Endothelial cell of umbilical vein (primary cell): ENCODE measurements at regions not wholly inside any gene's neighbourhood (a gene's known extent, or its start where the extent isn't known, plus 50 kb on each side); places are given as distances from the start of the nearest gene placed in this dataset.

Experiments
- BruUV-seq: library from RNA; stranded (reverse); fragments of 400-500 nt; replicated peaks from 2 replicates; lab custom pipeline; 2021; lab: Mats Ljungman, UMichigan
- CTCF ChIA-PET: fragments of 300-600, 350-600 bp; sonication (Branson Sonifier 250); formaldehyde crosslinking; loops from one replicate; lab custom pipeline; 2021; ENCODE audit warnings: antibody characterized with exemption, inconsistent platforms; lab: Charles Lee
- POLR2A ChIA-PET: fragments of 300-600, 350-600 bp; sonication (Branson Sonifier 250); formaldehyde crosslinking; loops from one replicate; lab custom pipeline; 2021; ENCODE audit warnings: antibody characterized with exemption, inconsistent platforms; lab: Charles Lee
- DNase-seq: peaks from one replicate; pipeline ENCODE4 v3.0.0-alpha.2; 2011; ENCODE audit warnings: low read depth, low spot score
- FAIRE-seq: peaks from 2 replicates; lab custom pipeline; 2011; peaks lifted over from hg19 to GRCh38; lab: Jason Lieb, UNC
- H2AFZ ChIP-seq: 2 replicates; pipeline ENCODE4 v1.6.0; 2012; ENCODE audit warnings: low read depth, low read length, control low read depth, inconsistent platforms
- H3K27ac ChIP-seq: 2 replicates; pipeline ENCODE4 v1.5.1; 2011; ENCODE audit warnings: low read depth, mild to moderate bottlenecking, control low read depth, low read length, moderate library complexity; ENCODE audit not compliant: insufficient read depth
- H3K27me3 ChIP-seq, 2 experiments: 2 replicates each; pipeline versions ENCODE4 v1.6.0 to v1.6.1; 2011; ENCODE audit warnings: low read length in 2 of 2, mixed read lengths in 1 of 2; ENCODE audit not compliant: control insufficient read depth in 2 of 2, insufficient read depth in 2 of 2
- H3K36me3 ChIP-seq, 2 experiments: 2 replicates in 1 of 2; 3 replicates in 1 of 2; pipeline ENCODE4 v1.5.1; 2011; ENCODE audit warnings: low read length in 2 of 2, mild to moderate bottlenecking in 1 of 2, moderate library complexity in 1 of 2; ENCODE audit not compliant: control insufficient read depth in 2 of 2, insufficient read depth in 2 of 2; ENCODE audit errors: extremely low read depth in 1 of 2
- H3K4me1 ChIP-seq: 3 replicates; pipeline ENCODE4 v1.5.1; 2011; ENCODE audit warnings: mild to moderate bottlenecking, low read length; ENCODE audit not compliant: control insufficient read depth, insufficient read depth; ENCODE audit errors: extremely low read depth
- H3K4me2 ChIP-seq: 2 replicates; pipeline ENCODE4 v1.6.1; 2011; ENCODE audit warnings: low read length, control low read depth, mixed read lengths; ENCODE audit not compliant: insufficient read depth
- H3K4me3 ChIP-seq, 3 experiments: fragments of 200-600 bp in 1 of 3; sonication (generic), shearing (Covaris generic) in 1 of 3; replicated peaks in 1 of 3; 2 replicates each; pipeline ENCODE4 v1.5.1; 2011 to 2016; ENCODE audit warnings: control low read depth in 3 of 3, low read length in 3 of 3, mild to moderate bottlenecking in 2 of 3, inconsistent platforms in 1 of 3, low read depth in 1 of 3, moderate library complexity in 1 of 3; ENCODE audit not compliant: insufficient read depth in 1 of 3
- H3K79me2 ChIP-seq: 2 replicates; pipeline ENCODE4 v1.6.0; 2012; ENCODE audit warnings: low read length, inconsistent platforms; ENCODE audit not compliant: control insufficient read depth, insufficient read depth
- H3K9ac ChIP-seq: replicated peaks from 2 replicates; pipeline ENCODE3; 2011; ENCODE audit warnings: low read length, control low read depth; ENCODE audit not compliant: insufficient read depth; ENCODE audit errors: extremely low read depth
- H3K9me1 ChIP-seq: replicated peaks from 3 replicates; pipeline ENCODE4 v1.6.0; 2011; ENCODE audit warnings: mild to moderate bottlenecking, low read length; ENCODE audit not compliant: control insufficient read depth, insufficient read depth; ENCODE audit errors: extremely low read depth
- H3K9me3 ChIP-seq: replicated peaks from 2 replicates; pipeline ENCODE4 v1.5.1; 2012; ENCODE audit warnings: low read length, inconsistent platforms; ENCODE audit not compliant: control insufficient read depth, insufficient read depth
- H4K20me1 ChIP-seq: replicated peaks from 2 replicates; pipeline ENCODE3; 2011; ENCODE audit warnings: mild to moderate bottlenecking, low read length; ENCODE audit not compliant: control insufficient read depth, insufficient read depth; ENCODE audit errors: extremely low read depth
- EZH2 ChIP-seq: IDR thresholded peaks from 2 replicates; pipeline ENCODE4 v1.6.1; 2012; ENCODE audit warnings: borderline replicate concordance, low read depth, mild to moderate bottlenecking, moderate library complexity, low read length, inconsistent platforms; ENCODE audit not compliant: severe bottlenecking
- FOS ChIP-seq: IDR thresholded peaks from 2 replicates; pipeline ENCODE4 v1.6.1; 2011; ENCODE audit warnings: mild to moderate bottlenecking, low read length, moderate library complexity, borderline replicate concordance; ENCODE audit not compliant: insufficient read depth
- GATA2 ChIP-seq: IDR thresholded peaks from 2 replicates; pipeline ENCODE4 v1.7.0; 2011; ENCODE audit warnings: low read depth, mild to moderate bottlenecking, moderate library complexity, mixed read lengths, low read length; ENCODE audit not compliant: insufficient read length, insufficient read depth
- JUN ChIP-seq: IDR thresholded peaks from 2 replicates; pipeline ENCODE4 v1.6.1; 2011; ENCODE audit warnings: borderline replicate concordance, low read depth; ENCODE audit not compliant: insufficient read length, insufficient read depth
- MYC ChIP-seq: IDR thresholded peaks from one replicate; pipeline ENCODE4 v1.6.1; 2011; ENCODE audit warnings: mild to moderate bottlenecking, low read depth, low read length
- POLR2A ChIP-seq: IDR thresholded peaks from 2 replicates; pipeline ENCODE4 v1.6.1; 2012; ENCODE audit warnings: low read depth, mild to moderate bottlenecking, control low read depth, low read length
- POLR2AphosphoS5 ChIP-seq: IDR thresholded peaks from 2 replicates; pipeline ENCODE4 v1.6.1; 2012; ENCODE audit warnings: low read depth, mild to moderate bottlenecking, control low read depth, low read length, moderate library complexity; ENCODE audit not compliant: insufficient read depth
- dilution Hi-C: fragments of 300-500 bp; cut with MboI; formaldehyde crosslinking; loops from one replicate; pipeline ENCODE4 v1.15.0; 2019; ENCODE audit warnings: low sequenced_read_pairs; ENCODE audit not compliant: extremely low pct_ligation_motif_present
- intact Hi-C: fragments of 100-400 bp; cut with micrococcal nuclease; formaldehyde crosslinking; loops from one replicate; pipeline ENCODE4 v1.10.0; 2022
- TF ChIP-seq, protein P1 (sequence below): IDR thresholded peaks from 2 replicates; pipeline ENCODE4 v1.6.1; 2011; ENCODE audit not compliant: insufficient read depth, insufficient read length
- TF ChIP-seq, protein P2 (sequence below), 2 donors: IDR thresholded peaks; 1 replicate in 1 of 2; 2 replicates in 1 of 2; pipeline ENCODE4 v1.5.1; 2011; ENCODE audit warnings: low read length in 2 of 2, mild to moderate bottlenecking in 2 of 2, moderate library complexity in 2 of 2, control low read depth in 1 of 2, inconsistent platforms in 1 of 2, low read depth in 1 of 2; ENCODE audit not compliant: insufficient read depth in 1 of 2; ENCODE audit errors: extremely low read depth in 1 of 2

DNA sequence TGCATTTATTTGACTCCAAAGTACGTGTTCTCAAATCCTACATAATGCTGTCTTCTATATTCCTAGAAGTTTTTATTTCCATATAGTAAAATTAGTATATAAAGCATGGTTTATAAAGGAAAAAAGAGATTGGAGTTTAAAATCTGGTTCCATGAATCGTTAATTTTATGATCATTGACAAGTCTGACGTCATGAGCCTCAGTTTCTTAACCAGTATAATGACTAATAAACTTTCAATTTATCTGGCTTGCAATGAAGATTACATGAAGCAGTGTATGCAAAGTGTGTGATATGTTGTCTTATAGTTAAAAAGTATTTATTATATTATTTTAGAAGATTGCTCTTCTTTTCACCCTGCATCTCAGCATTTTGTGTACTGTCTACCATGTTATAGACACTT, 421.4 kb upstream of the LRRC7 start:
- dilution Hi-C loops: no loop called here
- POLR2A ChIA-PET: no interaction called here
- Histone ChIP-seq H3K9me1 (no peaks in the 10 kb centered on the region), H3K27ac (no peak overlapping the region), H3K9ac (no peak overlapping the region), H4K20me1 (no peaks in the 10 kb centered on the region), H3K4me2 (no peak overlapping the region), H2AFZ (no peak overlapping the region), H3K4me3 (no peak overlapping the region), H3K9me3 (no peaks in the 10 kb centered on the region), H3K4me1 (no peaks in the 10 kb centered on the region), H3K79me2 (no peaks in the 10 kb centered on the region), H3K36me3 (no peaks in the 10 kb centered on the region), H3K27me3 (no peaks in the 10 kb centered on the region)
- DNase-seq (no peak), FAIRE-seq (no peak)
- no TSS peak for BruUV-seq
- intact Hi-C loops: no loop called here
- CTCF ChIA-PET: no interaction called here
- TF ChIP-seq, protein P1, sequence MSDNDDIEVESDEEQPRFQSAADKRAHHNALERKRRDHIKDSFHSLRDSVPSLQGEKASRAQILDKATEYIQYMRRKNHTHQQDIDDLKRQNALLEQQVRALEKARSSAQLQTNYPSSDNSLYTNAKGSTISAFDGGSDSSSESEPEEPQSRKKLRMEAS: no peak
- TF ChIP-seq EZH2: no peak

DNA sequence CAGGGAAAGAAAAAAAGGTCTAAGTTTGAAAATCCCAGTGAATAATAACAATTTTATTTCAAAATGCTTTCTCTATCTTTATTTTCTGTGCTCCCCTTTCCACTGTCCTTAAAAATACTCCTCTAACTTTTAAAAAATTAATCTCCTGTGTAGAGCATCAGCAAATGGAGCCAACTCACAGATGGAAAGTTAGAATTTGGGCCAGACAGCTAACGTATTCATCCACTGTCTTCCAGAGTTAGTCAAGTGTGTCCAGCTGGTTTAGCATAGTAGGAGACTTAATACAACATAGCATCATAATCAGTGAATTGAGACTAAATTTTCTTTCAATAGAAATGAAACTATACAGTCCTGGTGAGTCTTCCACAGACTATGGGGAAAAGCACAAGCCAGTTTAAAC, 419.0 kb upstream of the LRRC7 start:
- FAIRE-seq (no peak), DNase-seq (no peak)
- dilution Hi-C loops (no loop called here), intact Hi-C loops (no loop called here)
- no peaks in the 10 kb centered on the region for H3K4me1 ChIP-seq
- no peak overlapping the region for H3K27ac ChIP-seq
- no peak overlapping the region for H2AFZ ChIP-seq
- no peaks in the 10 kb centered on the region for H3K36me3 ChIP-seq
- H3K4me2 ChIP-seq: no peak overlapping the region
- no TSS peak for BruUV-seq
- ChIA-PET POLR2A (no interaction called here), CTCF (no interaction called here)
- TF ChIP-seq MYC (no peak), FOS (no peak), POLR2AphosphoS5 (no peak), JUN (no peak), EZH2 (no peak), POLR2A (no peak), GATA2 (no peak)
- TF ChIP-seq, protein P1: no peak
- TF ChIP-seq, protein P2, sequence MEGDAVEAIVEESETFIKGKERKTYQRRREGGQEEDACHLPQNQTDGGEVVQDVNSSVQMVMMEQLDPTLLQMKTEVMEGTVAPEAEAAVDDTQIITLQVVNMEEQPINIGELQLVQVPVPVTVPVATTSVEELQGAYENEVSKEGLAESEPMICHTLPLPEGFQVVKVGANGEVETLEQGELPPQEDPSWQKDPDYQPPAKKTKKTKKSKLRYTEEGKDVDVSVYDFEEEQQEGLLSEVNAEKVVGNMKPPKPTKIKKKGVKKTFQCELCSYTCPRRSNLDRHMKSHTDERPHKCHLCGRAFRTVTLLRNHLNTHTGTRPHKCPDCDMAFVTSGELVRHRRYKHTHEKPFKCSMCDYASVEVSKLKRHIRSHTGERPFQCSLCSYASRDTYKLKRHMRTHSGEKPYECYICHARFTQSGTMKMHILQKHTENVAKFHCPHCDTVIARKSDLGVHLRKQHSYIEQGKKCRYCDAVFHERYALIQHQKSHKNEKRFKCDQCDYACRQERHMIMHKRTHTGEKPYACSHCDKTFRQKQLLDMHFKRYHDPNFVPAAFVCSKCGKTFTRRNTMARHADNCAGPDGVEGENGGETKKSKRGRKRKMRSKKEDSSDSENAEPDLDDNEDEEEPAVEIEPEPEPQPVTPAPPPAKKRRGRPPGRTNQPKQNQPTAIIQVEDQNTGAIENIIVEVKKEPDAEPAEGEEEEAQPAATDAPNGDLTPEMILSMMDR (IDR thresholded peaks at IDR 0.05; ENCODE audit: extremely low read depth in 1 of 2, insufficient read depth in 1 of 2, low read depth in 1 of 2, low read length in 2 of 2): no peak
- no peaks in the 10 kb centered on the region for H3K27me3 ChIP-seq
- no peak overlapping the region for H3K9ac ChIP-seq
- no peak overlapping the region for H3K4me3 ChIP-seq
- H3K9me1 ChIP-seq: no peaks in the 10 kb centered on the region
- no peaks in the 10 kb centered on the region for H3K9me3 ChIP-seq
- H3K79me2 ChIP-seq: no peaks in the 10 kb centered on the region
- no peaks in the 10 kb centered on the region for H4K20me1 ChIP-seq
